Tibial nerve (tissue), 4 donors: ENCODE measurements at regions not wholly inside any gene's neighbourhood (a gene's known extent, or its start where the extent isn't known, plus 50 kb on each side); places are given as distances from the start of the nearest gene placed in this dataset.

Source experiments
- CTCF ChIP-seq, 5 experiments: fragments of 200-600 bp in 3 of 5; fragments of 450-650 bp in 2 of 5; sonication (generic) in 3 of 5; IDR thresholded peaks; one replicate each; pipeline ENCODE4 v1.5.1; 2016 to 2019; ENCODE audit warnings: antibody characterized with exemption in 5 of 5, mild to moderate bottlenecking in 3 of 5, moderate library complexity in 2 of 5
- EP300 ChIP-seq, 2 donors: sonication (generic); formaldehyde crosslinking; IDR thresholded peaks; one replicate each; pipeline ENCODE4 v1.6.1; 2017; ENCODE audit warnings: antibody characterized with exemption in 2 of 2, mild to moderate bottlenecking in 1 of 2

GRCh38 chr2:103437161-103437560 lies 675.3 kb downstream of the TMEM182 start:
- TF ChIP-seq CTCF (IDR thresholded peaks at IDR 0.05) (no peak), EP300 (IDR thresholded peaks at IDR 0.05) (no peak)
